DMS 273 (cell line): ENCODE measurements at regions not wholly inside any gene's neighbourhood (a gene's known extent, or its start where the extent isn't known, plus 50 kb on each side); places are given as distances from the start of the nearest gene placed in this dataset.

Experiments used
- DNase-seq: peaks from one replicate; lab custom pipeline; 2025; ENCODE audit not compliant: unreplicated experiment; lab: John Stamatoyannopoulos, UW

- DNase-seq: no peak
Observed at GRCh38 chr16:63602206-63602927, 1519.5 kb downstream of the CDH11 start.

- DNase-seq: peak; percentile 65
Observed at GRCh38 chr16:63596716-63597115, 1525.1 kb downstream of the CDH11 start.

- no peak for DNase-seq
Observed at GRCh38 chr16:63592852-63593251, 1529.0 kb downstream of the CDH11 start.

- no peak for DNase-seq
Observed at GRCh38 chr16:63581570-63581969, 1540.3 kb downstream of the CDH11 start.

- no peak for DNase-seq
Observed at GRCh38 chr16:63578791-63579190, 1542.6 kb upstream of the CDH8 start.

GRCh38 chr16:63577891-63578290 is 1541.7 kb upstream of the CDH8 start:
- no peak for DNase-seq

GRCh38 chr16:63575041-63575440 is 1538.8 kb upstream of the CDH8 start:
- no peak for DNase-seq

GRCh38 chr16:63568164-63568563 is 1531.9 kb upstream of the CDH8 start:
- DNase-seq: no peak

- peak; percentile 0 for DNase-seq
Observed at GRCh38 chr16:63563819-63564505, 1527.7 kb upstream of the CDH8 start.

GRCh38 chr16:63553980-63554379 is 1517.7 kb upstream of the CDH8 start:
- no peak for DNase-seq

GRCh38 chr16:63539276-63539675 is 1503.0 kb upstream of the CDH8 start:
- DNase-seq: no peak

GRCh38 chr16:63530974-63531373 is 1494.7 kb upstream of the CDH8 start:
- DNase-seq: no peak

- peak; percentile 1 for DNase-seq
Observed at GRCh38 chr16:63530208-63530607, 1494.0 kb upstream of the CDH8 start.

GRCh38 chr16:63527404-63527803 is 1491.2 kb upstream of the CDH8 start:
- no peak for DNase-seq

GRCh38 chr16:63516394-63516793 is 1480.2 kb upstream of the CDH8 start:
- no peak for DNase-seq

GRCh38 chr16:63512910-63513309 is 1476.7 kb upstream of the CDH8 start:
- DNase-seq: no peak

GRCh38 chr16:63497408-63497807 is 1461.2 kb upstream of the CDH8 start:
- peak; percentile 2 for DNase-seq

GRCh38 chr16:63496282-63496681 is 1460.0 kb upstream of the CDH8 start:
- DNase-seq: no peak

GRCh38 chr16:63488955-63489354 is 1452.7 kb upstream of the CDH8 start:
- no peak for DNase-seq

GRCh38 chr16:63481060-63481459 is 1444.8 kb upstream of the CDH8 start:
- no peak for DNase-seq

- DNase-seq: no peak
Observed at GRCh38 chr16:63473725-63474124, 1437.5 kb upstream of the CDH8 start.

GRCh38 chr16:63467513-63467912 is 1431.3 kb upstream of the CDH8 start:
- no peak for DNase-seq

- no peak for DNase-seq
Observed at GRCh38 chr16:63462316-63462715, 1426.1 kb upstream of the CDH8 start.
